ENCODE measurements at regions not wholly inside any gene's neighbourhood (a gene's known extent, or its start where the extent isn't known, plus 50 kb on each side); places are given as distances from the start of the nearest gene placed in this dataset.
"Not testable (repeated sequence)": the region's sequence is repeated elsewhere in the genome, so short reads cannot be mapped to it uniquely, and the experiment has no call there.

- DNase-seq, result no peak
These were observed 729.0 kb upstream of the USP15 start for GRCh38 chr12:61531195-61531594.

GRCh38 chr12:61536117-61536516, 724.1 kb upstream of the USP15 start:
- no peak for DNase-seq

DNA sequence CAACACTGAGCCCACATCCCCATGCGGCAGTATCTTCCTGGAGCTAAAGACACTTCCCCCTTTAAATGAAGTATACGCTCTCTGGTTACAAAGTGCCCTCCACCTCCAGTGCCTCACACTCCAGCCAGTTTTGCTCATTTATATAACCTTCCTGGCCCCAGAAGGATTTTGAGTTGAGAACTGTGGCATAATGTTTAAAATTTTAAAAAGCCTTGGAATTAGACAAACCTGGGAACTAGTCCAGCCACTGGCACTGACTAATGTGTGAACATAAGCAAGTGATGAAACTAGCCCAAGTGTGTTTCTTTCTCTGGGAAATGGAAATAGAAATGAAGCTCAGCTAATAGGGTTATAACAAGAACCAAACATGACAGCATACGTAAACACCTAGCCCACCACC, 723.7 kb upstream of the USP15 start:
- no peak for DNase-seq

GRCh38 chr12:61538951-61539350, 721.3 kb upstream of the USP15 start:
- peak; percentile 22 for DNase-seq

DNA sequence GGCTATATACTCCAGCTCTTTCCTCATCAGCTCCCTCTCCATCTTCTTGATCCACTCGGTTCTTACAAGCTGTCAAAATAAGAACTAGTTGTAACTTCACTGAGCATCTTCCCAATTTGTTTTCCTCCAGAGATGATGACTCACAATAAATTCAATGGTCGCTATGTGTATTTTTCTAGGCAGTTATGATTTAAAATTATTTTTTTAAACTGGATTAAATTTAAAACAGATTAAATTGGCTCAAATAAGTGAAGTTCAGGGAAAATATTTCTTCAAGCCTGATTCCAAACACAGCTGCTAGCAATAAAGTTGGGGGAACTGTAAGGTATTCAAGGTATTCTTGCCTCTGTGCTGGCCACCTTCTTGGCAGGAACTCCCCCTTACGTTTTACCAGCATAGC, 717.7 kb upstream of the USP15 start:
- no peak for DNase-seq

DNA sequence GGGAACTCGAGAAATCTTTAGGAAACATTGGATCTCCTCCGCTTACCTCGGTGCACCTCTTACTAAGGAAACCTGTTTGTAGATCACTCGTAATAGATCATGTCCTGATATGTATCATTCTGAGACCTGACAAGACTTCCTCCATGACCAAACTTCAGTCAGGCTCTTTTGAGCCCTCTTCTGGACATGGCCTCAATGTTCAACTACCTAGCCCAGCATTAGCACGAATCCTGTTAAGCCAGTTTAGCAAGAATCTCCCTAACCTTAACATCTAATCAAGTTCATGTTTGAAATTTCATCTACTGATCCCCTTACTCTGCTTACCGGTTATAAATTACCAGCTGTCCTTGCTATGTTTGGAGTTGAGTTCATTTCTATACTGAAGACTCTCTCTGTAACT, 713.9 kb upstream of the USP15 start:
- DNase-seq, result peak; percentile 5

- no peak for DNase-seq
These were observed 707.1 kb upstream of the USP15 start for GRCh38 chr12:61553091-61553490.

DNA sequence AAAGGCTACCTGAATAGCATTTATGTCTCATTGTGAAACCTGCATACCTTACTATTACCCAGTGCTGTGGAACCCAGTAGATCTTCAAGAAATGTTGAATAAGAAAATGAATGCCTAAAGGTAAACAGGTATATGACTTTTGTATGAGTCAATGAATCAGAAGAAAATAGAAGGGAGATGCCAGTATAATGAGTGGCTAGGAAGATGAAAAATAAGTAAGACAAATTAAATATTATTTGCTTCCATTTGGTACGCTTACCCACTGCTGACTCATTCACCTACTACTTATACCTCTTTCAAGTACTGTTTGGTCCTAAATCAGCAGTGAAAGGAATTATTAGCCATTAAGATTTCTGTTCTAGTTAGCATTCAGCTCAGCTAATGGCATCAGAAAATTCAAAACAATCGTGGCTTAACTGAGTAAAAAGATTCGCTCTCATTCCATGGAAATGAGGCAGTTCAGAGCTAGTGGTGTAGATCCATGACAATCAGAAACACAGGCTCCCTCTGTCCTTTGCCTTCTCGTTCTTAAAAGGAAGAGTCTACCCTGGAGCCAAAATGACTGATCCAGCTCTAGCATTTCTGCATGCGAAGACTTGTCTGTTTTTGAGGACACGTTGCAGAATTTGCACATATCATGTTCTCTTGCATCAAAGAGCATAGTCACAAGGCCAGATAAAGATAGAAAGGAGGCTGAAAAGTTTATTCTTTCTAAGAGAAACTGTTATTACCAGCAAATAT, 705.8 kb upstream of the USP15 start:
- no peak for DNase-seq

- DNase-seq, result no peak
These were observed 696.3 kb upstream of the USP15 start for GRCh38 chr12:61563665-61564450.

DNA sequence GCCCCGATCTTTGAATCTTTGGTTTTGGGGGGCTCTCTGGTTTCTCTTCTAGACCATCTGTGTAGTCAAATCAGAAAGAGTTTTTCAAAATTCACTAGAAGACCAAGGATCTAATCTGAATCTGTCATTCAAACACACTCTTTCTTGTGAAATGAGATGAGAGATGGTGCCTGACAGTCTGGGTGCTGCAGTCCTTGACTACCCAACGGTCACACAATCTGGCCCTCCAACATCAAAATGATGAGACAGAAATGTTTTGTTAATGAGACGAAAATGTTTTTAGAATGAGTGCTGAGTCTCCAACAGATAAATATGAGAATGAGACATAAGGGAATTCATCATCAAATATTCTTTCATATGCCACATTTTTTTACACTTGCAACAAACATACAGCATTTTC, 695.7 kb upstream of the USP15 start:
- no peak for DNase-seq

DNA sequence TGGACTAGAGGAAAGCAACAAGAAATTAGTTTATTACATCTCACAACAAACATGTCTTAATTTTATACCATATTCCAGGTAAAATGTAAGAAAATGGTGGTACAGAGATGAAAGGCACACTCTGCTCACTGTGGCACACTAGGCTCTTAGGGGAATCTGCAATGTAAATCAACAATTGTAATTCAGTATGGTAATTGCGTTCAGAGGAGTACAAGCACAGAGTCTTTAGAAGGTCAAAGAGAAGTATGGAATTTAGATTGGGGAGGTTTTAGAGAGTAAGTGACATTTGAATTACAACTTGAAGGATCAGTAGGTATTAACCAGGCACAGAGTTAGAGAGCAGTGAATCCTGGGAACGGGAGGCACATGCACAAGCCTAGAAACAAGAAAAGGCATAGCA, 694.0 kb upstream of the USP15 start:
- no peak for DNase-seq

GRCh38 chr12:61574339-61574738, 685.9 kb upstream of the USP15 start:
- DNase-seq, result no peak

DNA sequence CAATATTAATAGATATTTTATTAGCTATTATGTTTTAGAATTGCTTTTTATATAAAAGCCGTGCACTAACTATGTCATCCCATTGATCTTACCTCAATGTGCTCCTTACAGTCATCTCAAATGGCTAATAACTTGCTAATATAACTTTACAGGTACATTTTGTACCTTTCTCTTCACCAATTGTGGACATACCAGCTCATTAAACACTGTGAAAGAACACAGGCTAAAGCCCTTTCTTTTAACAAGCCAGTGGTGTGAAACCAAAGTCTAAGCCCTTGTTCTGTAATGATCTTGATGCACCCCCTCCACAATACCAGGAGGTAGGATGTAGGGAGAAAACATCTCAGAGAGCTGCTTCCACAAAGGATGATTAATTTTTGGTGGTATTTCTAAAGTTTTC, 675.3 kb upstream of the USP15 start:
- DNase-seq, result no peak

- not testable (repeated sequence) for DNase-seq
These were observed 669.3 kb upstream of the USP15 start for GRCh38 chr12:61590864-61591263.

DNA sequence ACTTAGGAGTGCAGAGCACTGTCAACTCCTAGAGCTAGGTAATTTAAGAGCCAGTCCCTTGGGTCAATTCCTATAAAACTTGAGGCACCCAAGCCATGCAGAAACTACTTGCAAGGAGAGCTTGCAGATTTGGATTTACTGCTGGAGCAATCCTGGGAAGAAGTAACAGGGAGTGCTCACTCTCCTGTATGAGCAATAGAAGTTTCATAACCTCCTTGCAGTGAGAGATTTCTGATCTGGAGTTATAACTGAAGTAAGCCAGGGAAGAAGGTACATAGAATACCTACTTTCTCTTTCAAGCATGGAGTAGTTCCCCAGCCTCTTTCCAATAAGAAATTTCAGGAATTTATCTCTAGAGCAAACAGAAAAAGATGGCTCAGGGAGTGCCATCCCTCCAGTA, 650.1 kb upstream of the USP15 start:
- no peak for DNase-seq

DNA sequence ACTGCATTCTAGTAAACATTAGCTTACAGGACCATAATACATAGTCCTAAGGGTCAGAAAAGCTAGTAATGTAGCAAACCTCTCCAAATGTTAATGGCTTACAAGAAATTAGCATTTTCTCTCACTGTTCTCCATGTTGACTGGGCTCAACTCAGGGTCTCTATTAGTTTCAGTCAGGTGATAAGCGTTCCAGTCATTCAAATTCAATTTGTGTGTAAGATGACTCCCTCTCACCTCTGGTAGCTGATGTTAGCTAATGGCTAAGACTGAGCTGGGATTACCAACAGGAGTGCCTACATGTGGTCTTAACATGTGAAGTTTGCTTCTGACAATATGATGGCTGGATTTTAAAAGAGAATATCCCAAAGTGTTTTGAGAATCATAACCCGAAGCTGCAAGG, 630.5 kb upstream of the USP15 start:
- DNase-seq, result no peak

DNA sequence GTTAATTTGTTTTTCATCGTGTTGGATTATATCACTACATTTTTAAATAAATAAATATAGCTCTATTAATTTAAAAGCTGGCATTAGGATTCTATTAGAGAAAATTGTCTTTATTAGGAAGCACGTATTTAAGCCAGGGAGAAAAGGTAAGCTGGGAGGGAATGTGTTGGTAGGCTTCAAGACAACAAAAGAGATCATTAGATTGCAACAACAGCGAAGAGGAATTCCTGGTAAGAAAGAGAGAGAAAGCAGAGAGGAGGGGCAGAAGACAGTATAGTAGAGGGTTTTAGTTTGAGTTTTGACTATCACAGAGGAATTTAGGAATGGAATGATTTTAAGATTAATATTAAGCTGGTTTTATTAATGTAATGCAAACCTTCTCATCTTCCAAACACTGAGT, 613.6 kb upstream of the USP15 start:
- DNase-seq, result no peak

DNA sequence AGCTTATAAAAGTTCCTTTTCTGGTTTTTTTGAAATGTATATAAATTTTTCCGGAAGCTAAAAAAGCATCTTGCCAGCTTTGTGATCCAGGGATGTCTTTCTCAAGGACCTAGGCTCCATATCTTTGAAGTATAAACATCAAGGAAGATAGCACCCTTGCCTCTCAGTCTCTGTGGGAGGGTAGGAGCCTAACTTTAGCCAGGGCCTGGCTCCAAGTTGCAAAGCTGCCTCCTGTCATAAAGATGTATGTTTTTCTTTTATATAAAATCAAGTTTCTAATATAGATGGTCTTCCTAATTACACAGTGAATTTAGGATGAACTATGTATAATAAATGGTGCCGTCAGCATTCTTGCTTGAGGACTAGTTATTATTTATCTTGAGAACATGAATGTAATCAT, 612.6 kb upstream of the USP15 start:
- DNase-seq, result no peak

GRCh38 chr12:61652265-61652664, 607.9 kb upstream of the USP15 start:
- DNase-seq, result no peak

- peak; percentile 41 for DNase-seq
These were observed 605.5 kb upstream of the USP15 start for GRCh38 chr12:61654698-61655097.

- DNase-seq, result no peak
These were observed 605.0 kb upstream of the USP15 start for GRCh38 chr12:61655241-61655640.

DNA sequence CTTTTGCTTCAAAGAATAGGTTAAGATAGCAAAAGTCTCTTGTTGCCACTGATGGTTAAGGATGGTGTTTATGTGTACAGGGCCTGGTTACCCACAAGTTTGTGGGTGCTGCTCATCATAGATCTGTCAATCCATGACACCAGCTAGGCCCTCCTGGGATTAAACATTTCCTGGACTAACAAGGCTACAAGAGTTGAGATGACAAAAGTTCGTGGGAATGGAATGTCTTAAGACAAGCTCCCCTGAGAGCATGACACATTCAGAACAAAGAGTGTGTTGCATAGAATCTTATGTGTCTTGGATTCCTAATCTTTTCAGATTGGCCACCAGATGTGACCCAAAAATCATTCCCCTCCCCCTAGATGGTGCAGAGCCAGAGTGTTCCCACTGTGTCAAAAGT, 592.5 kb upstream of the USP15 start:
- no peak for DNase-seq

DNA sequence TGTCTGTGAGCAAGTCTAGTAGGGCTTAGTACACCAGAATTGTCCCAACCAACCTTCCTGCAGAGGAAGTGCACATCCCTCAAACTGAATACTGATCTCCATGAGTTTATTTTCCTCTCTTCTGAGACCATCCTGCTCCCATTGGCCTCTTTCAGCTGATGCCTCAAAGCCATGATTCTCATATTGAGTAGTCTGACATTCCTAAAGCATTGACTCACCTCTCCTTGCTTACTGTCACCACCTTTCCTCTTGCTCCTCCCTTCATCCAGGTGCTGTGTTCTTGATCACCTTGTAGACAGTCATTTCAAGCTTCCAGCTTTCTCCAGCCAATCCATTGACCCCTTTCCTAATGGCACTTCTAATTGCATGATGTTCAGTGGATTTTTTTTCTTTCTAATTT, 583.7 kb upstream of the USP15 start:
- DNase-seq, result no peak

GRCh38 chr12:61687407-61687806, 572.8 kb upstream of the USP15 start:
- no peak for DNase-seq

GRCh38 chr12:61694214-61694613, 566.0 kb upstream of the USP15 start:
- DNase-seq, result no peak
